IMR-90 (cell line): ENCODE measurements at regions not wholly inside any gene's neighbourhood (a gene's known extent, or its start where the extent isn't known, plus 50 kb on each side); places are given as distances from the start of the nearest gene placed in this dataset.

Experiments
- ATAC-seq: fragments of 200-7000 bp; cut with Tn5 transposase; 2 replicates; pipeline ENCODE4 v1.9.1; 2020; ENCODE audit warnings: low read depth, mild to moderate bottlenecking, moderate library complexity
- BruUV-seq: library from RNA; stranded (reverse); fragments of 400-500 nt; replicated peaks from 2 replicates; lab custom pipeline; 2021; lab: Mats Ljungman, UMichigan
- CTCF ChIA-PET: fragments of 300-600 bp; formaldehyde crosslinking; extraction: SDS; loops from one replicate; lab custom pipeline; 2021; ENCODE audit warnings: antibody characterized with exemption; lab: Yijun Ruan, JAX
- POLR2A ChIA-PET: fragments of 300-600 bp; sonication (Branson Sonifier 250); formaldehyde crosslinking; loops from one replicate; lab custom pipeline; 2022; ENCODE audit warnings: antibody characterized with exemption; ENCODE audit not compliant: unreplicated experiment; lab: Charles Lee
- DNase-seq: peaks from one replicate; pipeline ENCODE4 v3.0.0; 2013
- H2AFZ ChIP-seq: replicated peaks from 2 replicates; pipeline ENCODE3; 2013; ENCODE audit warnings: low read length, mild to moderate bottlenecking; ENCODE audit not compliant: poor library complexity
- H2AK5ac ChIP-seq: 2 replicates; pipeline ENCODE4 v1.6.1; 2013; ENCODE audit warnings: low read depth, low read length, inconsistent platforms
- H2AK9ac ChIP-seq: replicated peaks from 2 replicates; pipeline ENCODE3; 2013; ENCODE audit warnings: mild to moderate bottlenecking, low read depth, low read length, moderate library complexity; ENCODE audit not compliant: poor library complexity
- H2BK120ac ChIP-seq: 2 replicates; pipeline ENCODE4 v1.6.1; 2013; ENCODE audit warnings: low read depth, low read length, inconsistent platforms
- H2BK15ac ChIP-seq: 3 replicates; pipeline ENCODE4 v1.6.1; 2013; ENCODE audit warnings: low read depth, low read length, inconsistent platforms
- H2BK20ac ChIP-seq: 2 replicates; pipeline ENCODE4 v1.6.1; 2013; ENCODE audit warnings: low read depth, mild to moderate bottlenecking, inconsistent platforms, low read length, moderate library complexity
- H2BK5ac ChIP-seq: 2 replicates; pipeline ENCODE4 v1.6.1; 2013; ENCODE audit warnings: mild to moderate bottlenecking, low read depth, low read length, inconsistent platforms; ENCODE audit not compliant: poor library complexity, severe bottlenecking
- H3K14ac ChIP-seq: replicated peaks from 2 replicates; pipeline ENCODE4 v1.6.1; 2013; ENCODE audit warnings: low read depth, low read length, inconsistent platforms
- H3K18ac ChIP-seq: 2 replicates; pipeline ENCODE4 v1.6.1; 2013; ENCODE audit warnings: low read depth, low read length, control low read depth
- H3K23ac ChIP-seq: 2 replicates; pipeline ENCODE4 v1.6.1; 2013; ENCODE audit warnings: low read depth, low read length, inconsistent platforms
- H3K27ac ChIP-seq: 2 replicates; pipeline ENCODE4 v1.5.1; 2013; ENCODE audit warnings: mild to moderate bottlenecking, control low read depth, low read length; ENCODE audit not compliant: insufficient read depth
- H3K27me3 ChIP-seq: 2 replicates; pipeline ENCODE4 v1.6.1; 2013; ENCODE audit warnings: low read length; ENCODE audit not compliant: control insufficient read depth, insufficient read depth
- H3K36me3 ChIP-seq: 2 replicates; pipeline ENCODE4 v1.6.1; 2013; ENCODE audit warnings: low read length, mixed read lengths; ENCODE audit not compliant: control insufficient read depth, insufficient read depth
- H3K4ac ChIP-seq: 2 replicates; pipeline ENCODE4 v1.6.1; 2013; ENCODE audit warnings: low read depth, low read length, inconsistent platforms
- H3K4me1 ChIP-seq: 2 replicates; pipeline ENCODE4 v1.6.1; 2013; ENCODE audit warnings: low read length, mixed read lengths; ENCODE audit not compliant: control insufficient read depth, insufficient read depth
- H3K4me2 ChIP-seq: 2 replicates; pipeline ENCODE4 v1.6.1; 2013; ENCODE audit warnings: low read depth, mild to moderate bottlenecking, control low read depth, low read length, moderate library complexity
- H3K4me3 ChIP-seq: 2 replicates; pipeline ENCODE4 v1.5.1; 2013; ENCODE audit warnings: low read depth, mild to moderate bottlenecking, control low read depth, low read length, moderate library complexity; ENCODE audit not compliant: insufficient read depth
- H3K56ac ChIP-seq: 2 replicates; pipeline ENCODE4 v1.6.1; 2013; ENCODE audit warnings: low read length, inconsistent platforms; ENCODE audit not compliant: insufficient read depth; ENCODE audit errors: extremely low read depth
- H3K79me1 ChIP-seq, 2 experiments: 2 replicates each; pipeline ENCODE4 v1.6.1; 2013; ENCODE audit warnings: low read length in 2 of 2, inconsistent platforms in 1 of 2, low read depth in 1 of 2
- H3K9ac ChIP-seq: 2 replicates; pipeline ENCODE4 v1.6.1; 2013; ENCODE audit warnings: low read depth, low read length, control low read depth
- H3K9me1 ChIP-seq: 2 replicates; pipeline ENCODE4 v1.6.1; 2013; ENCODE audit warnings: low read length, inconsistent platforms; ENCODE audit not compliant: insufficient read depth
- H3K9me3 ChIP-seq: 2 replicates; pipeline ENCODE4 v1.6.1; 2013; ENCODE audit warnings: low read length; ENCODE audit not compliant: control insufficient read depth, insufficient read depth
- H4K20me1 ChIP-seq: 2 replicates; pipeline ENCODE4 v1.6.1; 2013; ENCODE audit warnings: low read length, inconsistent platforms; ENCODE audit not compliant: insufficient read depth
- H4K5ac ChIP-seq: 2 replicates; pipeline ENCODE4 v1.6.1; 2013; ENCODE audit warnings: mild to moderate bottlenecking, low read depth, low read length, control low read depth
- H4K8ac ChIP-seq, 2 experiments: 2 replicates each; pipeline ENCODE4 v1.6.1; 2013; ENCODE audit warnings: low read depth in 2 of 2, low read length in 2 of 2, control low read depth in 1 of 2, inconsistent platforms in 1 of 2
- H4K91ac ChIP-seq: 2 replicates; pipeline ENCODE4 v1.6.1; 2013; ENCODE audit warnings: low read depth, low read length, inconsistent platforms; ENCODE audit not compliant: insufficient read depth
- BHLHE40 ChIP-seq: fragments of 150-350 bp; IDR thresholded peaks from 2 replicates; pipeline ENCODE4 v1.6.1; 2016; ENCODE audit warnings: mild to moderate bottlenecking, low read depth, low read length
- WGBS, 2 experiments: methylation state at CpG; one replicate each; pipeline versions ENCODE4 v1.1.5 to v1.1.7; 2013; ENCODE audit warnings: missing lambda C conversion rate in 2 of 2; ENCODE audit not compliant: insufficient read length in 1 of 2; ENCODE audit errors: extremely low coverage in 2 of 2; 5-methylcytosine and 5-hydroxymethylcytosine counted together
- dilution Hi-C: fragments of 300-500 bp; cut with HindIII; formaldehyde crosslinking; loops from one replicate; pipeline ENCODE4 v1.14.3; 2018; ENCODE audit warnings: low sequenced_read_pairs; ENCODE audit not compliant: unreplicated experiment
- in situ Hi-C: fragments of 300-500 bp; cut with MboI; formaldehyde crosslinking; loops from 3 replicates; pipeline ENCODE4 v1.14.3; 2019; ENCODE audit warnings: low sequenced_read_pairs, inconsistent platforms, mixed read lengths
- intact Hi-C: fragments of 100-400 bp; cut with micrococcal nuclease; formaldehyde crosslinking; loops from 2 replicates; pipeline ENCODE4 v1.10.0; 2022

DNA sequence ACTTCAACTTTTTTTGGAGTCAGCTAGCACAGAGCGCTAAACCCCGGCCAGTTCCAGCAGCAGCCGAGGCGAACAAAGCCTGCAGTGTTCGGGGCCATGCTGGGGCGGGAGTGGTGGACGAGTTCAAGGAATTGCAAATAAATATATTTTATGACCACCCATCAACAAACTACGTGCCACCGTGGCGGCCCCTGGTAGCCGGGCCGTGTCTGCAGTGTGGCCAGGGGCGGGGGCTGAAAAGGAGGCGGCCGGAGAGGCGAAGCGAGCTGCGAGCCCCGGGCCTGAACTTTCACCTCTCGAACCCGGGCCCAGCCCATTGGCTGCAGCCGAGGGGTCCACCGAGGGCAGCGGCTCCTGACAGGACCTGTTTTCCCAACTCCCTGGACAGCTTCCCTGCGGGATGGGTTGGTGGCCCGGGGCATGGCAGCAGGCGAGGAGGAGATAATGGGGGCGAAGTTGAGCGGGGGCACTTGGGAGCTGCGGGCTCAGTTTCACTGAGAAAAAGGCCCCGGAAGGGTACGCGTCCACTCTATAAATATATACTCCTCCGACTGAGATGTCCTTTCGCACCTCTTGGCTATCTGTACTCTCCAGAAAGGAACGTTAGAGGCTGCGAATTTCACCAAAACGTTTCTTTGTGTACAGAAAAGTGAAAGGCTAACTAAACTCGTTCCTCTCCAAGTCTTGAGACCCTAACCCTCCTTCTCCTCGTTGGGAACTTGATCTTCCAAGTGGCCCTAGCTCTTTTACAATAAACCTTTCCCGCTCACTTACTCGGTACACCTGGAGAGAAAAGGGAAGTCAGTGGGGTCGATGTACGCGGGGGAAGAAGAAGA lies 164.6 kb upstream of the PPP1R3A start:
- Histone ChIP-seq H3K18ac (no peak overlapping the region), H3K4ac (no peak overlapping the region), H3K14ac (no peak overlapping the region), H3K79me1 (no peaks in the 10 kb centered on the region), H3K9ac (no peak overlapping the region), H4K8ac (no peak overlapping the region), H2AK9ac (peak overlapping the region; percentile 62), H2BK5ac (no peak overlapping the region), H2BK20ac (no peak overlapping the region), H2AFZ (peak overlapping the region; percentile 82), H3K4me2 (no peak overlapping the region; the same call in 1 of the 2 replicates), H2AK5ac (no peak overlapping the region), H4K5ac (no peak overlapping the region), H4K91ac (no peak overlapping the region), H3K9me1 (no peaks in the 10 kb centered on the region), H4K20me1 (no peaks in the 10 kb centered on the region), H3K4me3 (no peak overlapping the region), H3K36me3 (no peaks in the 10 kb centered on the region), H2BK15ac (no peak overlapping the region), H3K9me3 (peaks cover 12% of the 10 kb centered on the region; the same call in 1 of the 2 replicates), H3K27me3 (peaks cover 52% of the 10 kb centered on the region), H3K56ac (no peak overlapping the region), H3K27ac (no peak overlapping the region), H3K23ac (no peak overlapping the region), H3K4me1 (peaks cover 4% of the 10 kb centered on the region; the same call in 1 of the 2 replicates), H2BK120ac (no peak overlapping the region; the same call in 1 of the 2 replicates)
- WGBS, 2 experiments = 100% methylated on average over 1 of the region's 45 CpGs; no CpG with 5 or more reads in 1 of the 2 experiments
- ChIA-PET CTCF (interaction anchor here (0.6 kb wide), 1 partner anchor 1187 kb away, joined by 5 read pairs; no protein-coding TSS in a partner anchor), POLR2A (no interaction called here)
- dilution Hi-C loops = no loop called here
- no peak for TF ChIP-seq BHLHE40
- DNase-seq (no peak), ATAC-seq (no peak)
- in situ Hi-C loops = no loop called here
- BruUV-seq = no TSS peak
- intact Hi-C loops = loop anchor here (2.0 to 10.0 kb wide), 6 partner anchors 579 to 1829 kb away; partner anchors contain the start of gene MDFIC
